Activated CD4-positive, alpha-beta memory T cell treated with anti-CD3 and anti-CD28 coated beads for 36 hours (primary cell): ENCODE measurements at regions not wholly inside any gene's neighbourhood (a gene's known extent, or its start where the extent isn't known, plus 50 kb on each side); places are given as distances from the start of the nearest gene placed in this dataset.

Experiments used
- CTCF ChIA-PET: fragments of 350-600 bp; sonication (Branson Sonifier 250); formaldehyde crosslinking; loops from one replicate; lab custom pipeline; 2021; ENCODE audit warnings: antibody characterized with exemption, inconsistent platforms; lab: Charles Lee
- POLR2A ChIA-PET: fragments of 350-600 bp; sonication (Branson Sonifier 250); formaldehyde crosslinking; loops from one replicate; lab custom pipeline; 2021; ENCODE audit warnings: antibody characterized with exemption; lab: Charles Lee
- DNase-seq: peaks from one replicate; pipeline ENCODE4 v3.0.0-alpha.2; 2020
- H3K27ac Mint-ChIP-seq: one replicate; pipeline ENCODE4 v1.8.0; 2021; ENCODE audit warnings: mixed read lengths
- H3K27me3 Mint-ChIP-seq: one replicate; pipeline ENCODE4 v1.8.0; 2021; ENCODE audit warnings: mixed read lengths
- H3K36me3 Mint-ChIP-seq: one replicate; pipeline ENCODE4 v1.8.0; 2021; ENCODE audit warnings: mixed read lengths
- H3K4me1 Mint-ChIP-seq: one replicate; pipeline ENCODE4 v1.8.0; 2021; ENCODE audit warnings: low read depth, mixed read lengths
- H3K4me3 Mint-ChIP-seq: one replicate; pipeline ENCODE4 v1.8.0; 2021; ENCODE audit warnings: mild to moderate bottlenecking, mixed read lengths
- H3K9me3 Mint-ChIP-seq: one replicate; pipeline ENCODE4 v1.8.0; 2021; ENCODE audit warnings: mixed read lengths
- intact Hi-C: fragments of 100-400 bp; cut with micrococcal nuclease; formaldehyde crosslinking; loops from one replicate; pipeline ENCODE4 v1.15.1; 2023

- H3K36me3 Mint-ChIP-seq, result no peaks in the 10 kb centered on the region
- ChIA-PET POLR2A (no interaction called here), CTCF (no interaction called here)
Observed at GRCh38 chr19:33954686-33955085, 158.0 kb downstream of the KCTD15 start.

DNA sequence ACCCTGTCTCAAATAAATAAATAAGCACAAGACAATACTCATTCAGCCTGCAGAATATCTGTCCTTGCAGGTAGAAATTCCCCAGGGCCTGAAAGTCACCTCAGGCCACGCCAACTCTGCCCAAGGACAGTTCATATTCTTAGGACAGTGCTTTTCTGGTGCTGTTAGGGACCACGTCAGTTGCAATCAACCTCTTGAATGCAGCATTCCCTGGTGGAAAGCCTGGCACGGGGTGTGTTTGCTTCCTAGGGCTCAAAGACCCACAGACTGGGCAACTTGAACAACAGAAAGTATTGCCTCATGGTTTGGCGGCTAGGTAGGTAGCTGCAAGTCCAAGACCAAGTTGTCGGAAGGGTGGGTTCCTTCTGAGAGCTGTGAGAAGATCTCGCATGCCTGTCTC, 160.3 kb downstream of the KCTD15 start:
- ChIA-PET CTCF (no interaction called here), POLR2A (no interaction called here)
- intact Hi-C loops, result no loop called here
- Mint-ChIP-seq H3K36me3 (no peaks in the 10 kb centered on the region), H3K4me1 (no peaks in the 10 kb centered on the region), H3K27me3 (peaks cover 5% of the 10 kb centered on the region), H3K27ac (no peak overlapping the region), H3K9me3 (no peaks in the 10 kb centered on the region), H3K4me3 (no peak overlapping the region)
- no peak for DNase-seq

More at GRCh38 chr19:33954686-33955085, 158.0 kb downstream of the KCTD15 start:
- no peaks in the 10 kb centered on the region for H3K9me3 Mint-ChIP-seq
- DNase-seq, result no peak
- no peak overlapping the region for H3K27ac Mint-ChIP-seq
- H3K4me1 Mint-ChIP-seq, result no peaks in the 10 kb centered on the region
- H3K27me3 Mint-ChIP-seq, result peaks cover 2% of the 10 kb centered on the region
- H3K4me3 Mint-ChIP-seq, result no peak overlapping the region
- intact Hi-C loops, result no loop called here

GRCh38 chr19:33957804-33958203, 161.1 kb downstream of the KCTD15 start:
- H3K4me3 Mint-ChIP-seq, result no peak overlapping the region
- H3K27ac Mint-ChIP-seq, result no peak overlapping the region
- CTCF ChIA-PET, result interaction anchor here (0.7 kb wide), 1 partner anchor 663 kb away, joined by 3 read pairs; no protein-coding TSS in a partner anchor
- no peaks in the 10 kb centered on the region for H3K9me3 Mint-ChIP-seq
- intact Hi-C loops, result no loop called here
- no peaks in the 10 kb centered on the region for H3K4me1 Mint-ChIP-seq
- H3K36me3 Mint-ChIP-seq, result no peaks in the 10 kb centered on the region
- DNase-seq, result no peak
- H3K27me3 Mint-ChIP-seq, result peaks cover 5% of the 10 kb centered on the region
- POLR2A ChIA-PET, result no interaction called here

- H3K4me1 Mint-ChIP-seq, result no peaks in the 10 kb centered on the region
- H3K4me3 Mint-ChIP-seq, result no peak overlapping the region
- no peaks in the 10 kb centered on the region for H3K36me3 Mint-ChIP-seq
- CTCF ChIA-PET, result interaction anchor here (0.8 kb wide), 1 partner anchor 183 kb away, joined by 5 read pairs; no protein-coding TSS in a partner anchor
- no peak overlapping the region for H3K27ac Mint-ChIP-seq
- POLR2A ChIA-PET, result no interaction called here
- no peak for DNase-seq
- intact Hi-C loops, result no loop called here
- no peaks in the 10 kb centered on the region for H3K9me3 Mint-ChIP-seq
- H3K27me3 Mint-ChIP-seq, result peaks cover 11% of the 10 kb centered on the region
Observed at GRCh38 chr19:33960566-33960965, 163.9 kb downstream of the KCTD15 start.

- peaks cover 5% of the 10 kb centered on the region for H3K36me3 Mint-ChIP-seq
- no peaks in the 10 kb centered on the region for H3K4me1 Mint-ChIP-seq
- DNase-seq, result no peak
- H3K9me3 Mint-ChIP-seq, result peaks cover 7% of the 10 kb centered on the region
- H3K27ac Mint-ChIP-seq, result no peak overlapping the region
- ChIA-PET POLR2A (no interaction called here), CTCF (no interaction called here)
- intact Hi-C loops, result no loop called here
- H3K4me3 Mint-ChIP-seq, result no peak overlapping the region
- peaks cover 11% of the 10 kb centered on the region for H3K27me3 Mint-ChIP-seq
Observed at GRCh38 chr19:33962161-33962560, 165.5 kb downstream of the KCTD15 start.

GRCh38 chr19:33963514-33963913, 166.8 kb downstream of the KCTD15 start:
- no peak overlapping the region for H3K27ac Mint-ChIP-seq
- peaks cover 5% of the 10 kb centered on the region for H3K36me3 Mint-ChIP-seq
- POLR2A ChIA-PET, result no interaction called here
- intact Hi-C loops, result no loop called here
- H3K4me3 Mint-ChIP-seq, result no peak overlapping the region
- H3K9me3 Mint-ChIP-seq, result peaks cover 9% of the 10 kb centered on the region
- peaks cover 11% of the 10 kb centered on the region for H3K27me3 Mint-ChIP-seq
- DNase-seq, result no peak
- H3K4me1 Mint-ChIP-seq, result no peaks in the 10 kb centered on the region
- CTCF ChIA-PET, result no interaction called here

DNA sequence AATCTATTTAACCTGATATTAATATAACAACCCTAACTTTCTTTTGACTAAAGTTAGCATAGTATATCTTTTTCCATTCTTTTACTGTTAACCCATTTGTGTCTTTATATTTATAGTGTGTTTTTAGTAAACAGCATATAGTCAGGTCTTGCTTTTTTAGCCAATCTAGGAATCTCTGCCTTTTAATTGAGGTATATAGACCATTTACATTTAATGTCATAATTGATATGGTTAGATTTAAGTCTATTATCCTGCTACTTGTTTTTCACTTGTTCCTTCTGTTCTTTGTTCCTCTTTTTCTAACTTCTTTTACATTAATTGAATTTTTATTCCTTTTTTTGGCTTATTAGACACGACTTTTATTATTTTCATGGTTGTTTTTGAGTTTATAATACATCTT, 174.4 kb downstream of the KCTD15 start:
- H3K36me3 Mint-ChIP-seq, result peaks cover 5% of the 10 kb centered on the region
- H3K4me3 Mint-ChIP-seq, result no peak overlapping the region
- no peak overlapping the region for H3K27ac Mint-ChIP-seq
- ChIA-PET POLR2A (no interaction called here), CTCF (no interaction called here)
- H3K9me3 Mint-ChIP-seq, result peaks cover 24% of the 10 kb centered on the region
- DNase-seq, result no peak
- intact Hi-C loops, result no loop called here
- peaks cover 12% of the 10 kb centered on the region for H3K27me3 Mint-ChIP-seq
- H3K4me1 Mint-ChIP-seq, result no peaks in the 10 kb centered on the region

DNA sequence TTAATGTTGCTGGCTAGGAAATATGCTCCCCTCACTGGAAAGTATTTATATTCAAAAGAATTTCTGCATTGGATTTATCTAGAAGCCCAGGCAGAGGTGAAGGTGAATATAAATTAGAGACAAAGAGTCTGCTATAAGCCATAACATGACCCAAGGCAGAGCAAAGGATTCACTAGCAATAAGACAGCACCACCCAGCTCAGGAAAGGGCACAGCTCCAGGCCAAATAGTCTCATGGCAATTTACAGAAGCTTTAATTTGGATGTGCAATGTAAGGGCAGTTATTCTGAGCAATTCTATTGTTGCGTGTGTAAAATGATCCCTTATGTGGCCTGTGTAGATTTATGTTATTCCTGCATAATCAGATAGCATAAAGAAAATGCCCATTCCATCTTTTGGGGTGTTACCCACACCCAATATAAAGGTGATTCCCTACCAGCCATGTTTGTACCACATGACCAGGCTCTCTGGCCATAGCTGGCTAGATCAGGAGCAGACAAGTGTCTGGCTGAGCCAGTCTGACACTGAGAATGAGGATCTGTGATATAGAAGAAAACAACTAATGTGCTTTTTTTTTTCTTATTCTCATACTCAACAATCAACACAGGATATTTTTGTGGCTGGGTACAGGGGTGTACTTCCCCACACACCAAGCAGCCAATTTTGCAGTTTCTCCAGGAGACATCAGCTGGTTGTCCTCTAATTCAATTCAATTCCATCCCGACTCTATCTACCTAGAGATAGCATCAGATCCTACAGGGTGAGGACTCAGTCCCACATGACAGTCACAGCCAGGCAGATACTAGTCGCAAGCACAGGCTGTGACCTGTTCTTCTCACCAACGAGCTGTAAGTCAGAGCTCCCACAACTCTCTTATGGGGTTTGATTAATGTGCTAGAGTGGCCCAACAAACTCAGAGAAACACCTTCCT, 181.4 kb downstream of the KCTD15 start:
- CTCF ChIA-PET, result interaction anchor here (0.6 to 1.5 kb wide), 2 partner anchors 17 to 200 kb away, joined by 3 to 6 read pairs; no protein-coding TSS in a partner anchor
- DNase-seq, result no peak
- POLR2A ChIA-PET, result no interaction called here
- Mint-ChIP-seq H3K9me3 (peaks cover 5% of the 10 kb centered on the region), H3K4me3 (no peak overlapping the region), H3K27ac (no peak overlapping the region), H3K36me3 (no peaks in the 10 kb centered on the region), H3K4me1 (no peaks in the 10 kb centered on the region), H3K27me3 (peaks cover 18% of the 10 kb centered on the region)
- intact Hi-C loops, result no loop called here

DNA sequence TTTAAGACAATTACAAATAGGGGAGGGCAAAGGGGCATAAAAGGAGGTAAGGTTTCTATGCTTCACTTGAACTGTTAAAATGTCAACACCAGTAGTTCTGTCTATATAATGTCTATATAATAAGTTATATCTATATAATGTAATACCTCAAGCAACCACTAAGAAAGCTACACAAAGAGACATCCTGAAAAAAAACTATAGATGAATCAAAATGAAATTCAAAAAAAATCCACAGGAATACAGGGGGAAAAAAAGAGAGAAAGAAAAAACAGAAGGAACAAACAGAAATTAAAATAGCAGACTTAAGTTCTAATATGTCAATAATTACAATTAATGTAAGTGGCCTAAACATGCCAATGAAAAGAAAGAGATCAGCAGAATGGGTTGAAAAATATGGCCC, 186.0 kb downstream of the KCTD15 start:
- POLR2A ChIA-PET, result no interaction called here
- Mint-ChIP-seq H3K27me3 (peaks cover 18% of the 10 kb centered on the region), H3K36me3 (peaks cover 5% of the 10 kb centered on the region), H3K4me3 (no peak overlapping the region), H3K4me1 (no peaks in the 10 kb centered on the region), H3K27ac (no peak overlapping the region), H3K9me3 (peaks cover 11% of the 10 kb centered on the region)
- intact Hi-C loops, result no loop called here
- CTCF ChIA-PET, result interaction anchor here (1.1 kb wide), 1 partner anchor 10 kb away, joined by 3 read pairs; no protein-coding TSS in a partner anchor
- no peak for DNase-seq

DNA sequence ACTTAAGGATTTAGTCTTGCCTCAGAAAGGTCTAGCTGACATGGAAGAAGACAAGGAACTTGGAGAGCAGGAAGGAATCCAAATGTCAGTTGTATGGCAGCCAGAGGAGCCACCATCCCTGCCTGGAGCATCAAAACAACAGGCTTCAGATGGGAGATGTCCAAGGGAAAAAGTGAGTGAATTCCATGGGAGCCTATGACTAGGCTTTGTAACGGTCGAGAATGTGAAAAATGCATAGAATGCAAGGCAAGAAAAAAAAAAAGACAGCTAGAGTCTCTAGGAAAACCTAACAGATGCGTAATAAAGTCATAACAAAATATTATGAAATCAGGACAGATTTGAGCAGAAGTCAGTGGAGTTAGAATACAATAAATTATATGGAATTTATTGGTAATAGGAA, 183.7 kb upstream of the LSM14A start:
- ChIA-PET CTCF (interaction anchor here (0.6 kb wide), 1 partner anchor 18 kb away, joined by 4 read pairs; no protein-coding TSS in a partner anchor), POLR2A (no interaction called here)
- H3K27me3 Mint-ChIP-seq, result peaks cover 17% of the 10 kb centered on the region
- peaks cover 11% of the 10 kb centered on the region for H3K36me3 Mint-ChIP-seq
- no peak for DNase-seq
- H3K4me1 Mint-ChIP-seq, result no peaks in the 10 kb centered on the region
- intact Hi-C loops, result no loop called here
- H3K9me3 Mint-ChIP-seq, result peaks cover 40% of the 10 kb centered on the region
- H3K4me3 Mint-ChIP-seq, result no peak overlapping the region
- H3K27ac Mint-ChIP-seq, result no peak overlapping the region

- no peak overlapping the region for H3K27ac Mint-ChIP-seq
- H3K9me3 Mint-ChIP-seq, result peaks cover 4% of the 10 kb centered on the region
- ChIA-PET POLR2A (no interaction called here), CTCF (interaction anchor here (0.7 to 2.6 kb wide), 11 partner anchors 8 to 567 kb away, joined by 3 to 35 read pairs (median 4); no protein-coding TSS in a partner anchor)
- H3K36me3 Mint-ChIP-seq, result peaks cover 1% of the 10 kb centered on the region
- peaks cover 7% of the 10 kb centered on the region for H3K27me3 Mint-ChIP-seq
- no peak overlapping the region for H3K4me3 Mint-ChIP-seq
- DNase-seq, result no peak
- intact Hi-C loops, result loop anchor here (2.0 kb wide), 1 partner anchor 219 kb away; no protein-coding TSS in a partner anchor
- no peaks in the 10 kb centered on the region for H3K4me1 Mint-ChIP-seq
Observed at GRCh38 chr19:33997690-33998089, 174.6 kb upstream of the LSM14A start.

DNA sequence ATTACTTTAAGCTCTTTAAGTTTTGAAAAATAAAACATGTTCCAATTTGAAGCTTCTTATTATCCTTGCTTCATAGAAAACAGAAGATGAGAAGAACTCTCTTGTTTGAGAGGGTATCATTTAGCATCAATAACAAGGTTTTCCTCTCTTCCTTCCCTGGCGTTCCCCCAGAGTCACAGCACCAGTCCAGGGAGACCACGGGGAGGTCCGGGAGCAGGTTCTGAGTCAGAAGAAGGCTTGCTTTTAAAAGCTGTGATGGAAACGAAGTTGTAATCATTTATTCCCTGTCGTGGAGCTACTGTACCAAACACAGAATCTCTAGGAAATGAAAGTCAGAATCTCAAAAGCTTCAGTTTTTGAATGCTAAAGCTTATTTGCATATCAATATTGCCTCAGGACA, 174.0 kb upstream of the LSM14A start:
- Mint-ChIP-seq H3K36me3 (no peaks in the 10 kb centered on the region), H3K27me3 (peaks cover 5% of the 10 kb centered on the region), H3K4me1 (no peaks in the 10 kb centered on the region), H3K9me3 (peaks cover under 1% of the 10 kb centered on the region), H3K4me3 (no peak overlapping the region), H3K27ac (no peak overlapping the region)
- POLR2A ChIA-PET, result no interaction called here
- intact Hi-C loops, result loop anchor here (2.0 kb wide), 1 partner anchor 220 kb away; no protein-coding TSS in a partner anchor
- CTCF ChIA-PET, result interaction anchor here (0.6 to 2.6 kb wide), 15 partner anchors 9 to 568 kb away, joined by 3 to 35 read pairs (median 4); no protein-coding TSS in a partner anchor
- no peak for DNase-seq
